Testis (tissue), 2 donors: ENCODE measurements at regions not wholly inside any gene's neighbourhood (a gene's known extent, or its start where the extent isn't known, plus 50 kb on each side); places are given as distances from the start of the nearest gene placed in this dataset.

Experiments
- POLR2A ChIP-seq: fragments of 450-650 bp; IDR thresholded peaks from one replicate; pipeline ENCODE4 v1.6.1; 2017; ENCODE audit warnings: antibody characterized with exemption, mild to moderate bottlenecking, moderate library complexity
- TF ChIP-seq, protein P1 (sequence below), 3 experiments: fragments of 450-650 bp in 2 of 3; fragments of 200-600 bp in 1 of 3; sonication (generic) in 1 of 3; IDR thresholded peaks; one replicate each; pipeline ENCODE4 v1.5.1; 2016 to 2019; ENCODE audit warnings: antibody characterized with exemption in 3 of 3, mild to moderate bottlenecking in 2 of 3, moderate library complexity in 1 of 3

DNA sequence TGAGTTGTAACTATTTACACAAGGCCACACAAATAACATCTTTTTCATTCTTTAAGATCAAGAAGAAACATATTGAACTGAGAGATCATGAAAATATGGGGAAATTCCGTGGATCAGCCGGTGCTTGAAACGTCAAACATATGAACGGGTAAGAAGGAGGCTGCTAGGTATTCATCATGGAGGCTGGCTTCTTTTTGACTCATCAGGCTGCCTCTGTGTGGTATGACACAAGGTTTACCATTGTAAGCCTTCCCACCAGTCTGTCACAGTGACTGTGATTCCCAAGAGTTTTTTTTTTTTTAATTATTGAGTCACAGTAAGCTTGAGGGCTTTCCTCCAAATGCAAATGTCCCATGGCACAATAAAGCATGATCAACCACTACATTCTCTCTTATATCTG, 506.9 kb downstream of the BCL11A start:
- TF ChIP-seq, protein P1, sequence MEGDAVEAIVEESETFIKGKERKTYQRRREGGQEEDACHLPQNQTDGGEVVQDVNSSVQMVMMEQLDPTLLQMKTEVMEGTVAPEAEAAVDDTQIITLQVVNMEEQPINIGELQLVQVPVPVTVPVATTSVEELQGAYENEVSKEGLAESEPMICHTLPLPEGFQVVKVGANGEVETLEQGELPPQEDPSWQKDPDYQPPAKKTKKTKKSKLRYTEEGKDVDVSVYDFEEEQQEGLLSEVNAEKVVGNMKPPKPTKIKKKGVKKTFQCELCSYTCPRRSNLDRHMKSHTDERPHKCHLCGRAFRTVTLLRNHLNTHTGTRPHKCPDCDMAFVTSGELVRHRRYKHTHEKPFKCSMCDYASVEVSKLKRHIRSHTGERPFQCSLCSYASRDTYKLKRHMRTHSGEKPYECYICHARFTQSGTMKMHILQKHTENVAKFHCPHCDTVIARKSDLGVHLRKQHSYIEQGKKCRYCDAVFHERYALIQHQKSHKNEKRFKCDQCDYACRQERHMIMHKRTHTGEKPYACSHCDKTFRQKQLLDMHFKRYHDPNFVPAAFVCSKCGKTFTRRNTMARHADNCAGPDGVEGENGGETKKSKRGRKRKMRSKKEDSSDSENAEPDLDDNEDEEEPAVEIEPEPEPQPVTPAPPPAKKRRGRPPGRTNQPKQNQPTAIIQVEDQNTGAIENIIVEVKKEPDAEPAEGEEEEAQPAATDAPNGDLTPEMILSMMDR (IDR thresholded peaks at IDR 0.05) = no peak
- no peak for TF ChIP-seq POLR2A
